SK-N-MC (cell line): ENCODE measurements at regions not wholly inside any gene's neighbourhood (a gene's known extent, or its start where the extent isn't known, plus 50 kb on each side); places are given as distances from the start of the nearest gene placed in this dataset.

Source experiments
- EZH2 ChIP-seq: fragments of 200-600 bp; sonication (generic); IDR thresholded peaks from one replicate; pipeline ENCODE4 v1.6.1; 2017; ENCODE audit warnings: antibody characterized with exemption
- POLR2AphosphoS5 ChIP-seq: IDR thresholded peaks from 2 replicates; pipeline ENCODE4 v1.6.1; 2012; ENCODE audit warnings: mild to moderate bottlenecking, low read depth, low read length, borderline replicate concordance

GRCh38 chr4:56092540-56092939 lies 143.8 kb downstream of the CEP135 start:
- no peak for TF ChIP-seq POLR2AphosphoS5
- no peak for TF ChIP-seq EZH2
